ENCODE measurements at regions not wholly inside any gene's neighbourhood (a gene's known extent, or its start where the extent isn't known, plus 50 kb on each side); places are given as distances from the start of the nearest gene placed in this dataset.

DNA sequence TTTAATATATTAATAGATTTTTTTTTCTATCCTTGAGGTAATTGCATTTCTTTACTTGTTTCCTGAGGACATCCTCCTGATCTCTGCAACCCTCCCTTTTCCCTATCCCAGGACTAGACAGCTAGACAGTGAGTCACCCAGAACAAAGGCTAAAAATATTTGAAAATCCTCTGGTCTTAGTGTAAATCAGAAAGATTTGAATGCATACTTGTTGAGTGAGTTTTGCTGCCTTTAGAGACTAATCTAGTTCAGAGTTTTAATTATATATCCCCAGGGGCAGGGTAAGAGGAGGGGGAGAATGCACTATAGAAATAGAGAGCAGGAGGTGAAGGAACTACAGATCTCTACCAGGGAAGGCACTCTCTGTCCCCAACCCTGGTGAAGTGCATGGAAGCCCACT, 202.3 kb upstream of the TCF4 start:
- Histone ChIP-seq H4K20me1 (ENCODE audit: insufficient read depth, low read length) (no peaks in the 10 kb centered on the region), H4K8ac (ENCODE audit: low read depth in 2 of 2, low read length in 2 of 2) (peak overlapping the region; percentile 80 to 83), H3K27ac (ENCODE audit: insufficient read depth, low read length) (peak overlapping the region; percentile 76), H3K36me3 (ENCODE audit: control insufficient read depth, insufficient read depth, low read length) (no peaks in the 10 kb centered on the region), H3K4me3 (ENCODE audit: insufficient read depth, low read depth, low read length) (no peak overlapping the region), H3K18ac (ENCODE audit: low read depth, low read length) (peak overlapping the region; percentile 56; the same call in 1 of the 2 replicates), H2BK5ac (ENCODE audit: low read depth, low read length, poor library complexity, severe bottlenecking) (peak overlapping the region; percentile 95), H3K9ac (ENCODE audit: low read depth, low read length) (no peak overlapping the region), H2AK5ac (ENCODE audit: low read depth, low read length) (peak overlapping the region; percentile 99), H3K4ac (ENCODE audit: low read depth, low read length) (peak overlapping the region; percentile 92), H3K79me1 (ENCODE audit: low read depth in 1 of 2, low read length in 2 of 2) (no peaks in the 10 kb centered on the region), H3K14ac (replicated peaks; ENCODE audit: low read depth, low read length) (peak overlapping the region; percentile 94), H2BK20ac (ENCODE audit: low read depth, low read length) (peak overlapping the region; percentile 98), H2AFZ (replicated peaks; ENCODE audit: low read length, poor library complexity) (peak overlapping the region; percentile 15), H3K27me3 (ENCODE audit: control insufficient read depth, insufficient read depth, low read length) (no peaks in the 10 kb centered on the region), H3K23ac (ENCODE audit: low read depth, low read length) (peak overlapping the region; percentile 94), H3K4me2 (ENCODE audit: low read depth, low read length) (peak overlapping the region; percentile 7), H2BK120ac (ENCODE audit: low read depth, low read length) (peak overlapping the region; percentile 97), H3K9me1 (ENCODE audit: insufficient read depth, low read length) (peaks cover 18% of the 10 kb centered on the region), H3K4me1 (ENCODE audit: control insufficient read depth, insufficient read depth, low read length) (peaks cover 16% of the 10 kb centered on the region), H2AK9ac (replicated peaks; ENCODE audit: low read depth, low read length, poor library complexity) (peak overlapping the region; percentile 37), H4K5ac (ENCODE audit: low read depth, low read length) (peak overlapping the region; percentile 29; the same call in 1 of the 2 replicates), H2BK15ac (ENCODE audit: low read depth, low read length) (peak overlapping the region; percentile 98; the same call in 2 of the 3 replicates), H4K91ac (ENCODE audit: insufficient read depth, low read depth, low read length) (peak overlapping the region; percentile 94), H3K9me3 (ENCODE audit: control insufficient read depth, insufficient read depth, low read length) (no peaks in the 10 kb centered on the region), H3K56ac (ENCODE audit: extremely low read depth, insufficient read depth, low read length) (peak overlapping the region; percentile 82; the same call in 1 of the 2 replicates)
- ChIA-PET CTCF (interaction anchor here (0.6 kb wide), 1 partner anchor 449 kb away, joined by 3 read pairs; no protein-coding TSS in a partner anchor), POLR2A (ENCODE audit: unreplicated experiment) (no interaction called here)
- ATAC-seq (ENCODE audit: low read depth) (peak; percentile 88), DNase-seq (peak; percentile 90)
- TF ChIP-seq NFE2L2 (IDR thresholded peaks at IDR 0.05; ENCODE audit: low read depth, low read length) (no peak), MAFK (IDR thresholded peaks at IDR 0.05; ENCODE audit: low read depth, low read length) (no peak), FOS (IDR thresholded peaks at IDR 0.05; ENCODE audit: low read depth, low read length) (peak; percentile 91)
- dilution Hi-C loops (cut with HindIII; ENCODE audit: low sequenced_read_pairs, unreplicated experiment) (no loop called here), intact Hi-C loops (cut with micrococcal nuclease) (loop anchor here (10.0 kb wide), 2 partner anchors 75 to 455 kb away; no protein-coding TSS in a partner anchor), in situ Hi-C loops (cut with MboI; ENCODE audit: low sequenced_read_pairs) (no loop called here)
- no TSS peak for BruUV-seq (replicated peaks)

Measured in IMR-90 (cell line).